ENCODE measurements at regions not wholly inside any gene's neighbourhood (a gene's known extent, or its start where the extent isn't known, plus 50 kb on each side); places are given as distances from the start of the nearest gene placed in this dataset.
A peak's percentile ranks its signal among the peaks of the same experiment; 100 is the strongest.

- no TSS peak for BruUV-seq (replicated peaks)
- peak overlapping the region; percentile 76 for H3K9ac ChIP-seq (ENCODE audit: low read length)
- ChIA-PET CTCF (no interaction called here), POLR2A (ENCODE audit: unreplicated experiment) (no interaction called here)
- H3K9me2 ChIP-seq (replicated peaks; ENCODE audit: low read length) = no peaks in the 10 kb centered on the region
- no peaks in the 10 kb centered on the region for H3K36me3 ChIP-seq (ENCODE audit: low read depth, low read length)
- no peaks in the 10 kb centered on the region for H3F3A ChIP-seq (ENCODE audit: low read length, unreplicated experiment)
- ATAC-seq (peak; percentile 74), DNase-seq (peak; percentile 89)
- H3K9me3 ChIP-seq (ENCODE audit: low read length) = no peaks in the 10 kb centered on the region
- H3K4me2 ChIP-seq (ENCODE audit: low read length) = peak overlapping the region; percentile 71
- no peaks in the 10 kb centered on the region for H4K20me1 ChIP-seq (ENCODE audit: low read length)
- TF ChIP-seq, protein P1, sequence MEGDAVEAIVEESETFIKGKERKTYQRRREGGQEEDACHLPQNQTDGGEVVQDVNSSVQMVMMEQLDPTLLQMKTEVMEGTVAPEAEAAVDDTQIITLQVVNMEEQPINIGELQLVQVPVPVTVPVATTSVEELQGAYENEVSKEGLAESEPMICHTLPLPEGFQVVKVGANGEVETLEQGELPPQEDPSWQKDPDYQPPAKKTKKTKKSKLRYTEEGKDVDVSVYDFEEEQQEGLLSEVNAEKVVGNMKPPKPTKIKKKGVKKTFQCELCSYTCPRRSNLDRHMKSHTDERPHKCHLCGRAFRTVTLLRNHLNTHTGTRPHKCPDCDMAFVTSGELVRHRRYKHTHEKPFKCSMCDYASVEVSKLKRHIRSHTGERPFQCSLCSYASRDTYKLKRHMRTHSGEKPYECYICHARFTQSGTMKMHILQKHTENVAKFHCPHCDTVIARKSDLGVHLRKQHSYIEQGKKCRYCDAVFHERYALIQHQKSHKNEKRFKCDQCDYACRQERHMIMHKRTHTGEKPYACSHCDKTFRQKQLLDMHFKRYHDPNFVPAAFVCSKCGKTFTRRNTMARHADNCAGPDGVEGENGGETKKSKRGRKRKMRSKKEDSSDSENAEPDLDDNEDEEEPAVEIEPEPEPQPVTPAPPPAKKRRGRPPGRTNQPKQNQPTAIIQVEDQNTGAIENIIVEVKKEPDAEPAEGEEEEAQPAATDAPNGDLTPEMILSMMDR (conservative IDR thresholded peaks at IDR 0.05; ENCODE audit: low read depth, low read length) = no peak
- no peak for TF ChIP-seq EZH2phosphoT487 (IDR thresholded peaks at IDR 0.05; ENCODE audit: borderline replicate concordance, low read length)
- TF ChIP-seq EZH2 (IDR thresholded peaks at IDR 0.05; ENCODE audit: low read length, unreplicated experiment) = no peak
- no peak overlapping the region for H2AFZ ChIP-seq (ENCODE audit: low read length)
- peak overlapping the region; percentile 98 for H3K27ac ChIP-seq (ENCODE audit: low read length)
- peaks cover 42% of the 10 kb centered on the region for H3K4me1 ChIP-seq (ENCODE audit: insufficient read depth, low read length)
- intact Hi-C loops (cut with micrococcal nuclease) = loop anchor here (5.0 kb wide), 1 partner anchor 45 kb away; no protein-coding TSS in a partner anchor
- H3K79me2 ChIP-seq (ENCODE audit: low read length) = no peaks in the 10 kb centered on the region
- H3K27me3 ChIP-seq (ENCODE audit: low read length) = no peaks in the 10 kb centered on the region
- H3K4me3 ChIP-seq (ENCODE audit: low read length) = no peak overlapping the region
Measured at GRCh38 chr9:91162311-91162710, 199.4 kb downstream of the AUH start.

- peak overlapping the region; percentile 76 for H3K9ac ChIP-seq (ENCODE audit: low read length)
- peaks cover 42% of the 10 kb centered on the region for H3K4me1 ChIP-seq (ENCODE audit: insufficient read depth, low read length)
- H3K9me2 ChIP-seq (replicated peaks; ENCODE audit: low read length) = no peaks in the 10 kb centered on the region
- peak; percentile 11 for ATAC-seq
- no peaks in the 10 kb centered on the region for H4K20me1 ChIP-seq (ENCODE audit: low read length)
- H3F3A ChIP-seq (ENCODE audit: low read length, unreplicated experiment) = no peaks in the 10 kb centered on the region
- H3K27me3 ChIP-seq (ENCODE audit: low read length) = no peaks in the 10 kb centered on the region
- H3K27ac ChIP-seq (ENCODE audit: low read length) = peak overlapping the region; percentile 98
- H3K9me3 ChIP-seq (ENCODE audit: low read length) = no peaks in the 10 kb centered on the region
- no peak overlapping the region for H2AFZ ChIP-seq (ENCODE audit: low read length)
- H3K4me2 ChIP-seq (ENCODE audit: low read length) = peak overlapping the region; percentile 71
- no peaks in the 10 kb centered on the region for H3K36me3 ChIP-seq (ENCODE audit: low read depth, low read length)
- TSS peak; percentile 58 for BruUV-seq (replicated peaks)
- ChIA-PET CTCF (no interaction called here), POLR2A (ENCODE audit: unreplicated experiment) (no interaction called here)
- no peak overlapping the region for H3K4me3 ChIP-seq (ENCODE audit: low read length)
- DNase-seq = peak; percentile 27
- H3K79me2 ChIP-seq (ENCODE audit: low read length) = no peaks in the 10 kb centered on the region
- TF ChIP-seq EZH2phosphoT487 (IDR thresholded peaks at IDR 0.05; ENCODE audit: borderline replicate concordance, low read length) (no peak), EZH2 (IDR thresholded peaks at IDR 0.05; ENCODE audit: low read length, unreplicated experiment) (no peak)
- TF ChIP-seq, protein P1 (conservative IDR thresholded peaks at IDR 0.05; ENCODE audit: low read depth, low read length) = no peak
- intact Hi-C loops (cut with micrococcal nuclease) = loop anchor here (5.0 kb wide), 1 partner anchor 46 kb away; no protein-coding TSS in a partner anchor
Measured at GRCh38 chr9:91162784-91163443, 198.8 kb downstream of the AUH start.

GRCh38 chr9:91163444-91163772 is 198.3 kb downstream of the AUH start:
- no peak overlapping the region for H2AFZ ChIP-seq (ENCODE audit: low read length)
- H4K20me1 ChIP-seq (ENCODE audit: low read length) = no peaks in the 10 kb centered on the region
- H3F3A ChIP-seq (ENCODE audit: low read length, unreplicated experiment) = no peaks in the 10 kb centered on the region
- TF ChIP-seq EZH2 (IDR thresholded peaks at IDR 0.05; ENCODE audit: low read length, unreplicated experiment) (no peak), EZH2phosphoT487 (IDR thresholded peaks at IDR 0.05; ENCODE audit: borderline replicate concordance, low read length) (no peak)
- TF ChIP-seq, protein P1 (conservative IDR thresholded peaks at IDR 0.05; ENCODE audit: low read depth, low read length) = no peak
- ChIA-PET CTCF (no interaction called here), POLR2A (ENCODE audit: unreplicated experiment) (no interaction called here)
- no TSS peak for BruUV-seq (replicated peaks)
- H3K27ac ChIP-seq (ENCODE audit: low read length) = peak overlapping the region; percentile 98; the same call in 1 of the 2 replicates
- intact Hi-C loops (cut with micrococcal nuclease) = loop anchor here (5.0 kb wide), 1 partner anchor 46 kb away; no protein-coding TSS in a partner anchor
- H3K9me3 ChIP-seq (ENCODE audit: low read length) = no peaks in the 10 kb centered on the region
- no peaks in the 10 kb centered on the region for H3K79me2 ChIP-seq (ENCODE audit: low read length)
- no peaks in the 10 kb centered on the region for H3K27me3 ChIP-seq (ENCODE audit: low read length)
- H3K4me2 ChIP-seq (ENCODE audit: low read length) = no peak overlapping the region
- ATAC-seq (no peak), DNase-seq (no peak)
- no peak overlapping the region for H3K4me3 ChIP-seq (ENCODE audit: low read length)
- peaks cover 42% of the 10 kb centered on the region for H3K4me1 ChIP-seq (ENCODE audit: insufficient read depth, low read length)
- peak overlapping the region; percentile 76; the same call in 1 of the 2 replicates for H3K9ac ChIP-seq (ENCODE audit: low read length)
- H3K9me2 ChIP-seq (replicated peaks; ENCODE audit: low read length) = no peaks in the 10 kb centered on the region
- no peaks in the 10 kb centered on the region for H3K36me3 ChIP-seq (ENCODE audit: low read depth, low read length)

Measured in PC-3 (cell line).